ENCODE measurements at regions not wholly inside any gene's neighbourhood (a gene's known extent, or its start where the extent isn't known, plus 50 kb on each side); places are given as distances from the start of the nearest gene placed in this dataset.
"Not testable (repeated sequence)": the region's sequence is repeated elsewhere in the genome, so short reads cannot be mapped to it uniquely, and the experiment has no call there.

GRCh38 chr15:20101281-20101680 is 440.3 kb downstream of the GOLGA6L6 start:
- H3K27ac ChIP-seq (ENCODE audit: low read depth, low read length); CTCF ChIA-PET; ATAC-seq; BruUV-seq (replicated peaks); H3K4me2 ChIP-seq (ENCODE audit: low read length); H3K9me3 ChIP-seq (ENCODE audit: control insufficient read depth in 1 of 2, insufficient read depth in 1 of 2, low read depth in 1 of 2, low read length in 2 of 2); H3K9ac ChIP-seq (ENCODE audit: low read length); intact Hi-C loops (cut with micrococcal nuclease); H2AFZ ChIP-seq (ENCODE audit: low read depth, low read length, poor library complexity, severe bottlenecking); H3K9me2 ChIP-seq (ENCODE audit: insufficient read depth); H3K36me3 ChIP-seq (ENCODE audit: control insufficient read depth in 1 of 2, insufficient read depth in 2 of 2, low read length in 2 of 2); H3K4me3 ChIP-seq (replicated peaks in 1 of 2; ENCODE audit: low read depth in 1 of 2, low read length in 2 of 2); H4K20me1 ChIP-seq (ENCODE audit: insufficient read depth); H3K4me1 ChIP-seq (ENCODE audit: control insufficient read depth in 1 of 2, insufficient read depth in 2 of 2, low read length in 2 of 2); DNase-seq (ENCODE audit: low read depth, low spot score); POLR2A ChIA-PET; RAD21 ChIA-PET (ENCODE audit: low non-redundant PET in 1 of 2, low total read pairs in 2 of 2, uncharacterized antibody in 2 of 2, unreplicated experiment in 2 of 2); H3K27me3 ChIP-seq (ENCODE audit: insufficient read depth, low read length); H3K79me2 ChIP-seq (ENCODE audit: insufficient read depth, low read length): not testable (repeated sequence)

- BruUV-seq (replicated peaks); RAD21 ChIA-PET (ENCODE audit: low non-redundant PET in 1 of 2, low total read pairs in 2 of 2, uncharacterized antibody in 2 of 2, unreplicated experiment in 2 of 2); H3K27me3 ChIP-seq (ENCODE audit: insufficient read depth, low read length); H3K4me2 ChIP-seq (ENCODE audit: low read length); H4K20me1 ChIP-seq (ENCODE audit: insufficient read depth); intact Hi-C loops (cut with micrococcal nuclease); ATAC-seq; H3K4me1 ChIP-seq (ENCODE audit: control insufficient read depth in 1 of 2, insufficient read depth in 2 of 2, low read length in 2 of 2); H3K9me3 ChIP-seq (ENCODE audit: control insufficient read depth in 1 of 2, insufficient read depth in 1 of 2, low read depth in 1 of 2, low read length in 2 of 2); H3K9me2 ChIP-seq (ENCODE audit: insufficient read depth); H3K4me3 ChIP-seq (replicated peaks in 1 of 2; ENCODE audit: low read depth in 1 of 2, low read length in 2 of 2); H3K27ac ChIP-seq (ENCODE audit: low read depth, low read length); H3K9ac ChIP-seq (ENCODE audit: low read length); DNase-seq (ENCODE audit: low read depth, low spot score); H3K36me3 ChIP-seq (ENCODE audit: control insufficient read depth in 1 of 2, insufficient read depth in 2 of 2, low read length in 2 of 2); H3K79me2 ChIP-seq (ENCODE audit: insufficient read depth, low read length); POLR2A ChIA-PET; CTCF ChIA-PET; H2AFZ ChIP-seq (ENCODE audit: low read depth, low read length, poor library complexity, severe bottlenecking): not testable (repeated sequence)
Observed at GRCh38 chr15:20100604-20101270, 440.9 kb downstream of the GOLGA6L6 start.

- H3K4me2 ChIP-seq (ENCODE audit: low read length); RAD21 ChIA-PET (ENCODE audit: low non-redundant PET in 1 of 2, low total read pairs in 2 of 2, uncharacterized antibody in 2 of 2, unreplicated experiment in 2 of 2); DNase-seq (ENCODE audit: low read depth, low spot score); CTCF ChIA-PET; H3K79me2 ChIP-seq (ENCODE audit: insufficient read depth, low read length); H3K27me3 ChIP-seq (ENCODE audit: insufficient read depth, low read length); ATAC-seq; H3K36me3 ChIP-seq (ENCODE audit: control insufficient read depth in 1 of 2, insufficient read depth in 2 of 2, low read length in 2 of 2); H3K27ac ChIP-seq (ENCODE audit: low read depth, low read length); intact Hi-C loops (cut with micrococcal nuclease); H3K9me3 ChIP-seq (ENCODE audit: control insufficient read depth in 1 of 2, insufficient read depth in 1 of 2, low read depth in 1 of 2, low read length in 2 of 2); H3K4me1 ChIP-seq (ENCODE audit: control insufficient read depth in 1 of 2, insufficient read depth in 2 of 2, low read length in 2 of 2); H2AFZ ChIP-seq (ENCODE audit: low read depth, low read length, poor library complexity, severe bottlenecking); H3K4me3 ChIP-seq (replicated peaks in 1 of 2; ENCODE audit: low read depth in 1 of 2, low read length in 2 of 2); BruUV-seq (replicated peaks); POLR2A ChIA-PET; H3K9me2 ChIP-seq (ENCODE audit: insufficient read depth); H3K9ac ChIP-seq (ENCODE audit: low read length); H4K20me1 ChIP-seq (ENCODE audit: insufficient read depth): not testable (repeated sequence)
Observed at GRCh38 chr15:20095699-20096303, 445.8 kb downstream of the GOLGA6L6 start.

GRCh38 chr15:20089541-20089940 is 452.1 kb downstream of the GOLGA6L6 start:
- H3K27me3 ChIP-seq (ENCODE audit: insufficient read depth, low read length); DNase-seq (ENCODE audit: low read depth, low spot score); RAD21 ChIA-PET (ENCODE audit: low non-redundant PET in 1 of 2, low total read pairs in 2 of 2, uncharacterized antibody in 2 of 2, unreplicated experiment in 2 of 2); H3K4me3 ChIP-seq (replicated peaks in 1 of 2; ENCODE audit: low read depth in 1 of 2, low read length in 2 of 2); H4K20me1 ChIP-seq (ENCODE audit: insufficient read depth); H2AFZ ChIP-seq (ENCODE audit: low read depth, low read length, poor library complexity, severe bottlenecking); CTCF ChIA-PET; H3K9me3 ChIP-seq (ENCODE audit: control insufficient read depth in 1 of 2, insufficient read depth in 1 of 2, low read depth in 1 of 2, low read length in 2 of 2); H3K36me3 ChIP-seq (ENCODE audit: control insufficient read depth in 1 of 2, insufficient read depth in 2 of 2, low read length in 2 of 2); H3K79me2 ChIP-seq (ENCODE audit: insufficient read depth, low read length); ATAC-seq; H3K4me2 ChIP-seq (ENCODE audit: low read length); intact Hi-C loops (cut with micrococcal nuclease); BruUV-seq (replicated peaks); H3K4me1 ChIP-seq (ENCODE audit: control insufficient read depth in 1 of 2, insufficient read depth in 2 of 2, low read length in 2 of 2); POLR2A ChIA-PET; H3K9ac ChIP-seq (ENCODE audit: low read length); H3K9me2 ChIP-seq (ENCODE audit: insufficient read depth); H3K27ac ChIP-seq (ENCODE audit: low read depth, low read length): not testable (repeated sequence)

Data from HCT116 (cell line).